Mesenchymal stem cell (in vitro differentiated cells and primary cell): ENCODE measurements at regions not wholly inside any gene's neighbourhood (a gene's known extent, or its start where the extent isn't known, plus 50 kb on each side); places are given as distances from the start of the nearest gene placed in this dataset.

Source experiments
- DNase-seq: peaks from one replicate; pipeline ENCODE4 v3.0.0-alpha.2; 2013
- H2AFZ ChIP-seq: one replicate; pipeline ENCODE4 v1.6.1; 2013; ENCODE audit warnings: low read depth, mild to moderate bottlenecking, control low read depth, inconsistent platforms, low read length, moderate library complexity
- H2AK5ac ChIP-seq: 2 replicates; pipeline ENCODE4 v1.6.1; 2013; ENCODE audit warnings: low read length, moderate library complexity, mild to moderate bottlenecking, inconsistent platforms; ENCODE audit not compliant: severe bottlenecking
- H2BK120ac ChIP-seq: one replicate; pipeline ENCODE4 v1.6.1; 2013; ENCODE audit warnings: low read depth, mild to moderate bottlenecking, inconsistent platforms, low read length, moderate library complexity
- H2BK12ac ChIP-seq, 2 experiments: one replicate each; pipeline ENCODE4 v1.6.1; 2013; ENCODE audit warnings: inconsistent platforms in 2 of 2, low read length in 2 of 2, mild to moderate bottlenecking in 2 of 2, moderate library complexity in 2 of 2, control low read depth in 1 of 2
- H2BK15ac ChIP-seq: one replicate; pipeline ENCODE4 v1.6.1; 2013; ENCODE audit warnings: mild to moderate bottlenecking, low read depth, inconsistent platforms; ENCODE audit not compliant: poor library complexity, severe bottlenecking
- H2BK5ac ChIP-seq: 2 replicates; pipeline ENCODE4 v1.6.1; 2013; ENCODE audit warnings: low read depth, mild to moderate bottlenecking, low read length, control low read depth, inconsistent platforms; ENCODE audit not compliant: poor library complexity, severe bottlenecking
- H3K14ac ChIP-seq, 2 experiments: one replicate each; pipeline ENCODE4 v1.6.1; 2013; ENCODE audit warnings: inconsistent platforms in 2 of 2, low read length in 2 of 2, control low read depth in 1 of 2, mild to moderate bottlenecking in 1 of 2, moderate library complexity in 1 of 2
- H3K18ac ChIP-seq, 2 experiments: one replicate each; pipeline ENCODE4 v1.6.1; 2013; ENCODE audit warnings: inconsistent platforms in 2 of 2, low read length in 2 of 2, control low read depth in 1 of 2, low read depth in 1 of 2, mild to moderate bottlenecking in 1 of 2
- H3K23ac ChIP-seq, 2 experiments: one replicate each; pipeline ENCODE4 v1.6.1; 2013; ENCODE audit warnings: inconsistent platforms in 2 of 2, low read length in 2 of 2, mild to moderate bottlenecking in 2 of 2, moderate library complexity in 2 of 2, control low read depth in 1 of 2
- H3K27ac ChIP-seq: 2 replicates; pipeline ENCODE4 v1.5.1; 2013; ENCODE audit warnings: mild to moderate bottlenecking, moderate library complexity, low read length, control low read depth, inconsistent platforms; ENCODE audit not compliant: poor library complexity, severe bottlenecking
- H3K27me3 ChIP-seq, 2 experiments: 2 replicates each; pipeline versions ENCODE4 v1.6.1 to v1.7.0; 2013; ENCODE audit warnings: low read length in 2 of 2, mild to moderate bottlenecking in 2 of 2, moderate library complexity in 2 of 2, control low read depth in 1 of 2, inconsistent platforms in 1 of 2; ENCODE audit not compliant: control insufficient read depth in 1 of 2, insufficient read depth in 1 of 2
- H3K36me3 ChIP-seq, 2 experiments: 2 replicates each; pipeline versions ENCODE4 v1.6.1 to v1.7.0; 2013; ENCODE audit warnings: low read length in 2 of 2, control low read depth in 1 of 2, inconsistent platforms in 1 of 2, low read depth in 1 of 2, mild to moderate bottlenecking in 1 of 2; ENCODE audit not compliant: insufficient read depth in 2 of 2, control insufficient read depth in 1 of 2
- H3K4ac ChIP-seq, 2 experiments: one replicate each; pipeline ENCODE4 v1.6.1; 2013; ENCODE audit warnings: inconsistent platforms in 2 of 2, low read length in 2 of 2, mild to moderate bottlenecking in 2 of 2, moderate library complexity in 2 of 2, control low read depth in 1 of 2, low read depth in 1 of 2
- H3K4me1 ChIP-seq: 2 replicates; pipeline ENCODE4 v1.6.1; 2013; ENCODE audit warnings: low read depth, low read length, control low read depth; ENCODE audit not compliant: control insufficient read depth, insufficient read depth
- H3K4me2 ChIP-seq: 2 replicates; pipeline ENCODE4 v1.6.1; 2013; ENCODE audit warnings: low read length, mild to moderate bottlenecking, inconsistent platforms; ENCODE audit not compliant: poor library complexity, severe bottlenecking
- H3K4me3 ChIP-seq, 2 experiments: 2 replicates each; pipeline versions ENCODE4 v1.5.1 to v1.7.0; 2013; ENCODE audit warnings: low read length in 2 of 2, mild to moderate bottlenecking in 2 of 2, control low read depth in 1 of 2, low read depth in 1 of 2; ENCODE audit not compliant: insufficient read depth in 1 of 2
- H3K79me1 ChIP-seq: replicated peaks from 2 replicates; pipeline ENCODE4 v1.6.1; 2013; ENCODE audit warnings: mild to moderate bottlenecking, control low read depth, low read length, inconsistent platforms; ENCODE audit not compliant: poor library complexity, severe bottlenecking
- H3K9ac ChIP-seq: 2 replicates; pipeline ENCODE4 v1.7.0; 2013; ENCODE audit warnings: mild to moderate bottlenecking, low read length, moderate library complexity
- H3K9me3 ChIP-seq: 2 replicates; pipeline ENCODE4 v1.7.0; 2013; ENCODE audit warnings: mild to moderate bottlenecking, low read length; ENCODE audit not compliant: control insufficient read depth
- H4K8ac ChIP-seq: one replicate; pipeline ENCODE4 v1.6.1; 2013; ENCODE audit warnings: inconsistent platforms, mild to moderate bottlenecking, low read length, moderate library complexity
- H4K91ac ChIP-seq: one replicate; pipeline ENCODE4 v1.6.1; 2013; ENCODE audit warnings: mild to moderate bottlenecking, low read length, inconsistent platforms
- WGBS: methylation state at CpG from one replicate; pipeline ENCODE4 v1.1.7; 2013; ENCODE audit warnings: mixed read lengths; 5-methylcytosine and 5-hydroxymethylcytosine counted together

DNA sequence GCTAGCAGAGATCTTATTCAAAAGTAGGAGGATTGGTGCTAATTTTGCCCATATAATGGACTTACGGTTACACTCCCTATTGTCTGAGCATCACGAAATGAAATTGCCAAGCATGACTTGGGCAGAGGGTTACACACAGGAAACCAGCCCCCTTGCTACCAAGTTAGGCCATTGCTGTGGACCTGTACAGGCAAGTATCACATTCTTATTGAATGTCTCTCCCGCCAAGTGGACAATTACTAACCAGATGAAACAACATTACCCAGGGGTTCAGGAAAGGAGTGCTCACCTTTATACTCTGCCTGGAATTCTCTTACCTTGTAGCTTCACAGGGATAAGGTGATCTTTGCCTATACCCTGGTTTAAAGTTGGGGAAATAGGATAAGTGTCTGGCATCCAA, 70.6 kb upstream of the TOX3 start:
- Histone ChIP-seq H2BK12ac (no peak overlapping the region), H2BK120ac (no peak overlapping the region), H3K4me3 (no peak overlapping the region), H3K79me1 (no peaks in the 10 kb centered on the region), H4K91ac (no peak overlapping the region), H2AK5ac (no peak overlapping the region), H2BK15ac (no peak overlapping the region), H2AFZ (no peak overlapping the region), H3K9me3 (no peaks in the 10 kb centered on the region), H2BK5ac (no peak overlapping the region), H3K18ac (no peak overlapping the region), H3K23ac (no peak overlapping the region), H3K27me3 (peaks cover 0 to 7% of the 10 kb centered on the region in 2 experiments), H4K8ac (no peak overlapping the region), H3K4me1 (no peaks in the 10 kb centered on the region), H3K4me2 (no peak overlapping the region), H3K14ac (no peak overlapping the region), H3K36me3 (no peaks in the 10 kb centered on the region), H3K27ac (no peak overlapping the region), H3K9ac (no peak overlapping the region), H3K4ac (no peak overlapping the region)
- 62% methylated on average over 3 of the region's 3 CpGs for WGBS
- no peak for DNase-seq

DNA sequence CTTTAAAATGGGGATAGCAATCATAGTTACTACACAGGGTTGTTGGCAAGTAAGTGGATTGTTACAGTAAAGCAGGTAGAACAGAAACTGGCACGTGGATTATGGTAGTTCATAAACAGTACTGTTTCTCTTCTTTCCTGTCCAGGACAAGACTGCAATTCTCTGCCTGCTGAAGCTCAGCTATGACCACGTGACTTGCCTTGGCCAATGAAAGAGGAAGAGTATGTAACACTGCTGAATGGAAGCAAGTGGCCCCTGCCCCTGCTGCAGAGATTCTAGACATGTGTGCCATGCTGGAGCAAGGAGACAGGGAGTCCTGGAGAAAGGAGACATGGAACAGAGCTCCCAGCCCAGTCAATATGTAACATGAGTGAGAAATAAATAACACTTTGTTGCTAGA, 66.6 kb upstream of the TOX3 start:
- WGBS: 49% methylated on average over 2 of the region's 2 CpGs
- Histone ChIP-seq H2BK15ac (no peak overlapping the region), H3K4me1 (peaks cover 3% of the 10 kb centered on the region), H2BK5ac (no peak overlapping the region), H2BK120ac (no peak overlapping the region), H4K8ac (no peak overlapping the region), H4K91ac (no peak overlapping the region), H2BK12ac (no peak overlapping the region), H3K14ac (no peak overlapping the region), H3K36me3 (no peaks in the 10 kb centered on the region), H3K27me3 (no peaks in the 10 kb centered on the region), H3K4me3 (no peak overlapping the region), H3K9me3 (no peaks in the 10 kb centered on the region), H3K18ac (no peak overlapping the region), H3K4me2 (no peak overlapping the region), H3K79me1 (no peaks in the 10 kb centered on the region), H3K27ac (no peak overlapping the region), H3K9ac (no peak overlapping the region), H2AFZ (no peak overlapping the region), H2AK5ac (no peak overlapping the region), H3K23ac (no peak overlapping the region), H3K4ac (no peak overlapping the region)
- DNase-seq: no peak

- WGBS: 77% methylated on average over 8 of the region's 9 CpGs
- no peak for DNase-seq
Measured at GRCh38 chr16:52611817-52612673, 65.1 kb upstream of the TOX3 start.

DNA sequence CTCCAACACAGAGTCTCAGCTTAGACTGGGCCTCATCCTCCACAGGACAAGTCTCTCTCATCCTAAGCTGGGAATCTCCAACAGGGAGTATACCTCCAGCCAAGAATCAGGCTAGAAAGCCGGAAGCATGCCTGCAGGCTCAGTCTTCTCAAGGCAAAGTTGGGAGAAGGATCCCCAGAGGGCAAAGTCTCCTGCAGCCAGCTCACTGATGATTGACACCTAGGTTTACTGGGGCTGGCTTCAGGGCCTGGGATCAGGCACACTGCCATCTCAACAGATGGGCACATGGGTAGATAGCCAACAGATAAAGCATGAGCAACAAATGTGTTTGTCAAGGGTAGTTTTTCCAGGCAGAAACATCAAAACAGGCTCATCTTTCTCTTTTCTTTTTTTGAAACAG, 56.1 kb upstream of the TOX3 start:
- Histone ChIP-seq H4K91ac (no peak overlapping the region), H2AFZ (no peak overlapping the region), H2BK15ac (no peak overlapping the region), H3K23ac (no peak overlapping the region), H2BK120ac (no peak overlapping the region), H3K14ac (no peak overlapping the region), H3K4ac (no peak overlapping the region), H3K9me3 (no peaks in the 10 kb centered on the region), H2AK5ac (no peak overlapping the region), H3K36me3 (no peaks in the 10 kb centered on the region), H3K4me2 (no peak overlapping the region), H3K18ac (no peak overlapping the region), H3K79me1 (no peaks in the 10 kb centered on the region), H2BK12ac (no peak overlapping the region), H3K9ac (no peak overlapping the region), H2BK5ac (no peak overlapping the region), H3K27ac (no peak overlapping the region), H4K8ac (no peak overlapping the region), H3K27me3 (no peaks in the 10 kb centered on the region), H3K4me3 (no peak overlapping the region), H3K4me1 (no peaks in the 10 kb centered on the region)
- WGBS: 40% methylated on average over 1 of the region's 1 CpG
- no peak for DNase-seq

More at GRCh38 chr16:52611817-52612673, 65.1 kb upstream of the TOX3 start:
- Histone ChIP-seq H2AK5ac (no peak overlapping the region), H3K36me3 (no peaks in the 10 kb centered on the region), H3K14ac (no peak overlapping the region), H3K18ac (no peak overlapping the region), H3K4me3 (no peak overlapping the region), H3K27me3 (no peaks in the 10 kb centered on the region), H2BK12ac (no peak overlapping the region), H4K8ac (no peak overlapping the region), H3K27ac (peak overlapping the region; percentile 34), H3K9me3 (no peaks in the 10 kb centered on the region), H3K4me2 (no peak overlapping the region), H3K4me1 (peaks cover 3% of the 10 kb centered on the region), H2BK120ac (no peak overlapping the region), H3K79me1 (no peaks in the 10 kb centered on the region), H3K9ac (no peak overlapping the region), H3K23ac (no peak overlapping the region), H2BK15ac (no peak overlapping the region), H2AFZ (no peak overlapping the region), H3K4ac (no peak overlapping the region), H2BK5ac (no peak overlapping the region), H4K91ac (no peak overlapping the region)
